Astrocyte (in vitro differentiated cells and primary cell): ENCODE measurements at regions not wholly inside any gene's neighbourhood (a gene's known extent, or its start where the extent isn't known, plus 50 kb on each side); places are given as distances from the start of the nearest gene placed in this dataset.

Experiments
- DNase-seq: peaks from one replicate; pipeline ENCODE4 v3.0.0-alpha.2; 2010; ENCODE audit warnings: low read depth
- FAIRE-seq: peaks from 2 replicates; lab custom pipeline; 2011; peaks lifted over from hg19 to GRCh38; lab: Jason Lieb, UNC
- H2AFZ ChIP-seq: 2 replicates; pipeline ENCODE4 v1.6.0; 2012; ENCODE audit warnings: low read depth, low read length, inconsistent platforms
- H3K27ac ChIP-seq: 2 replicates; pipeline ENCODE4 v1.5.1; 2011; ENCODE audit warnings: low read depth, low read length, inconsistent platforms
- H3K27me3 ChIP-seq: 2 replicates; pipeline ENCODE4 v1.6.0; 2011; ENCODE audit warnings: low read length, inconsistent platforms; ENCODE audit not compliant: insufficient read depth
- H3K36me3 ChIP-seq: 2 replicates; pipeline ENCODE4 v1.5.1; 2011; ENCODE audit warnings: low read length, inconsistent platforms; ENCODE audit not compliant: insufficient read depth
- H3K4me1 ChIP-seq: 2 replicates; pipeline ENCODE4 v1.5.1; 2011; ENCODE audit warnings: low read length, inconsistent platforms; ENCODE audit not compliant: insufficient read depth
- H3K4me2 ChIP-seq: 2 replicates; pipeline ENCODE4 v1.6.0; 2012; ENCODE audit warnings: low read length, inconsistent platforms
- H3K4me3 ChIP-seq: 2 replicates; pipeline ENCODE4 v1.5.1; 2011; ENCODE audit warnings: low read depth, mild to moderate bottlenecking, low read length, inconsistent platforms; ENCODE audit not compliant: insufficient read depth
- H3K79me2 ChIP-seq: 2 replicates; pipeline ENCODE4 v1.6.0; 2012; ENCODE audit warnings: mild to moderate bottlenecking, low read length, inconsistent platforms; ENCODE audit not compliant: insufficient read depth
- H3K9ac ChIP-seq: 2 replicates; pipeline ENCODE4 v1.6.0; 2012; ENCODE audit warnings: mild to moderate bottlenecking, low read length, inconsistent platforms
- H3K9me3 ChIP-seq: 2 replicates; pipeline ENCODE4 v1.5.1; 2012; ENCODE audit warnings: low read depth, mild to moderate bottlenecking, low read length, inconsistent platforms; ENCODE audit not compliant: insufficient read depth
- H4K20me1 ChIP-seq: 2 replicates; pipeline ENCODE4 v1.6.0; 2012; ENCODE audit warnings: low read length, inconsistent platforms; ENCODE audit not compliant: insufficient read depth
- H3K27ac Mint-ChIP-seq: one replicate; pipeline ENCODE4 v1.8.0; 2021; ENCODE audit warnings: mild to moderate bottlenecking, mixed read lengths; ENCODE audit not compliant: unreplicated experiment
- H3K27me3 Mint-ChIP-seq: one replicate; pipeline ENCODE4 v1.8.0; 2021; ENCODE audit warnings: low read depth, mixed read lengths; ENCODE audit not compliant: unreplicated experiment
- H3K36me3 Mint-ChIP-seq: one replicate; pipeline ENCODE4 v1.8.0; 2021; ENCODE audit warnings: low read depth, mixed read lengths; ENCODE audit not compliant: unreplicated experiment
- H3K4me1 Mint-ChIP-seq: one replicate; pipeline ENCODE4 v1.8.0; 2021; ENCODE audit warnings: low read depth, mixed read lengths; ENCODE audit not compliant: unreplicated experiment
- H3K4me3 Mint-ChIP-seq: one replicate; pipeline ENCODE4 v1.8.0; 2021; ENCODE audit warnings: mild to moderate bottlenecking, moderate library complexity, mixed read lengths; ENCODE audit not compliant: unreplicated experiment
- H3K9me3 Mint-ChIP-seq: one replicate; pipeline ENCODE4 v1.8.0; 2021; ENCODE audit warnings: mild to moderate bottlenecking, mixed read lengths; ENCODE audit not compliant: unreplicated experiment
- CTCF ChIP-seq: IDR thresholded peaks from 2 replicates; pipeline ENCODE4 v1.5.1; 2011; ENCODE audit warnings: low read depth, mild to moderate bottlenecking, inconsistent platforms, low read length, moderate library complexity; ENCODE audit not compliant: insufficient read depth
- EZH2 ChIP-seq: IDR thresholded peaks from 2 replicates; pipeline ENCODE4 v1.6.1; 2012; ENCODE audit warnings: mild to moderate bottlenecking, low read length, inconsistent platforms; ENCODE audit not compliant: insufficient read depth

- no peaks in the 10 kb centered on the region for H4K20me1 ChIP-seq
- no peak overlapping the region for H3K9ac ChIP-seq
- no peaks in the 10 kb centered on the region for H3K9me3 ChIP-seq
- Mint-ChIP-seq H3K4me1 (no peaks in the 10 kb centered on the region), H3K36me3 (no peaks in the 10 kb centered on the region), H3K27me3 (peaks cover 3% of the 10 kb centered on the region), H3K4me3 (no peak overlapping the region), H3K27ac (no peak overlapping the region), H3K9me3 (no peaks in the 10 kb centered on the region)
- no peaks in the 10 kb centered on the region for H3K79me2 ChIP-seq
- no peaks in the 10 kb centered on the region for H3K27me3 ChIP-seq
- TF ChIP-seq EZH2 (no peak), CTCF (no peak)
- peak; percentile 22 for DNase-seq
- no peak overlapping the region for H3K4me2 ChIP-seq
- no peak for FAIRE-seq
- H3K36me3 ChIP-seq, result no peaks in the 10 kb centered on the region
- no peak overlapping the region for H3K4me3 ChIP-seq
- no peak overlapping the region for H2AFZ ChIP-seq
- H3K4me1 ChIP-seq, result no peaks in the 10 kb centered on the region
- no peak overlapping the region for H3K27ac ChIP-seq
These were observed 94.0 kb upstream of the SOX11 start for GRCh38 chr2:5598156-5598555.

GRCh38 chr2:5609201-5609600 is 83.0 kb upstream of the SOX11 start:
- Histone ChIP-seq H3K9ac (no peak overlapping the region), H3K36me3 (no peaks in the 10 kb centered on the region), H3K27ac (no peak overlapping the region), H3K9me3 (no peaks in the 10 kb centered on the region), H3K79me2 (no peaks in the 10 kb centered on the region), H3K4me2 (no peak overlapping the region), H2AFZ (no peak overlapping the region), H3K27me3 (no peaks in the 10 kb centered on the region), H4K20me1 (no peaks in the 10 kb centered on the region), H3K4me3 (no peak overlapping the region), H3K4me1 (no peaks in the 10 kb centered on the region)
- FAIRE-seq (no peak), DNase-seq (no peak)
- Mint-ChIP-seq H3K4me1 (no peaks in the 10 kb centered on the region), H3K36me3 (no peaks in the 10 kb centered on the region), H3K9me3 (peaks cover 1% of the 10 kb centered on the region), H3K27ac (no peak overlapping the region), H3K27me3 (peaks cover 2% of the 10 kb centered on the region), H3K4me3 (no peak overlapping the region)
- no peak for TF ChIP-seq CTCF
- TF ChIP-seq EZH2, result no peak

GRCh38 chr2:5612666-5613065 is 79.5 kb upstream of the SOX11 start:
- Histone ChIP-seq H2AFZ (no peak overlapping the region), H3K9me3 (no peaks in the 10 kb centered on the region), H3K9ac (no peak overlapping the region), H4K20me1 (no peaks in the 10 kb centered on the region), H3K27me3 (no peaks in the 10 kb centered on the region), H3K79me2 (no peaks in the 10 kb centered on the region), H3K27ac (no peak overlapping the region), H3K4me3 (no peak overlapping the region), H3K36me3 (no peaks in the 10 kb centered on the region), H3K4me1 (no peaks in the 10 kb centered on the region), H3K4me2 (no peak overlapping the region)
- Mint-ChIP-seq H3K36me3 (no peaks in the 10 kb centered on the region), H3K9me3 (peaks cover 5% of the 10 kb centered on the region), H3K4me3 (no peak overlapping the region), H3K27me3 (peaks cover 9% of the 10 kb centered on the region), H3K27ac (no peak overlapping the region), H3K4me1 (no peaks in the 10 kb centered on the region)
- FAIRE-seq (no peak), DNase-seq (no peak)
- TF ChIP-seq EZH2 (no peak), CTCF (no peak)
